ENCODE measurements at regions not wholly inside any gene's neighbourhood (a gene's known extent, or its start where the extent isn't known, plus 50 kb on each side); places are given as distances from the start of the nearest gene placed in this dataset.

DNA sequence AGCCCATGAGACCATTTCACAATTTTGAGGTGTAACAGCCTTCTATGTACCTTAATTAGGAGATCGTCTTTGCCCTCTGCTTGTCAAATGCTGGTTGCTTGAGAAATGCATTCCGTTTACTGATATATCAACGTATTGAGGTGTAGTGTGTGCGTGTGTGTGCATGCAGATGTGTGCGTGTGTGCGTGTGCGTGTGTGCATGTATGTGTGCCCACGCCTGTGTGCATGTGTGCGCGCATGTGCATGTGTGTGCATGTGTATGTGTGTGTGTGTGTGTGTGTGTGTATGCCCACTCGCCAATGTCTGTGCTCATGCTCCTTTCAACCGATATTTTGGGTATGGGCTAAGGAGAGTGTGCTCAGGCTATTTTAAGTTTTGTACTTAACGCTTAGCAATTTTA is 81.5 kb upstream of the ZFHX3 start:
- FAIRE-seq = no peak
- H3K36me3 ChIP-seq (ENCODE audit: control insufficient read depth, insufficient read depth, low read length) = no peaks in the 10 kb centered on the region
- no peaks in the 10 kb centered on the region for H3K27me3 ChIP-seq (ENCODE audit: control insufficient read depth, insufficient read depth, low read length)
- H3K4me3 ChIP-seq (ENCODE audit: low read depth, low read length) = no peak overlapping the region
- no peak for DNase-seq (ENCODE audit: low read depth)
- TF ChIP-seq, protein P1, sequence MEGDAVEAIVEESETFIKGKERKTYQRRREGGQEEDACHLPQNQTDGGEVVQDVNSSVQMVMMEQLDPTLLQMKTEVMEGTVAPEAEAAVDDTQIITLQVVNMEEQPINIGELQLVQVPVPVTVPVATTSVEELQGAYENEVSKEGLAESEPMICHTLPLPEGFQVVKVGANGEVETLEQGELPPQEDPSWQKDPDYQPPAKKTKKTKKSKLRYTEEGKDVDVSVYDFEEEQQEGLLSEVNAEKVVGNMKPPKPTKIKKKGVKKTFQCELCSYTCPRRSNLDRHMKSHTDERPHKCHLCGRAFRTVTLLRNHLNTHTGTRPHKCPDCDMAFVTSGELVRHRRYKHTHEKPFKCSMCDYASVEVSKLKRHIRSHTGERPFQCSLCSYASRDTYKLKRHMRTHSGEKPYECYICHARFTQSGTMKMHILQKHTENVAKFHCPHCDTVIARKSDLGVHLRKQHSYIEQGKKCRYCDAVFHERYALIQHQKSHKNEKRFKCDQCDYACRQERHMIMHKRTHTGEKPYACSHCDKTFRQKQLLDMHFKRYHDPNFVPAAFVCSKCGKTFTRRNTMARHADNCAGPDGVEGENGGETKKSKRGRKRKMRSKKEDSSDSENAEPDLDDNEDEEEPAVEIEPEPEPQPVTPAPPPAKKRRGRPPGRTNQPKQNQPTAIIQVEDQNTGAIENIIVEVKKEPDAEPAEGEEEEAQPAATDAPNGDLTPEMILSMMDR (IDR thresholded peaks at IDR 0.05; ENCODE audit: insufficient read depth, low read length, severe bottlenecking) = no peak

DNA sequence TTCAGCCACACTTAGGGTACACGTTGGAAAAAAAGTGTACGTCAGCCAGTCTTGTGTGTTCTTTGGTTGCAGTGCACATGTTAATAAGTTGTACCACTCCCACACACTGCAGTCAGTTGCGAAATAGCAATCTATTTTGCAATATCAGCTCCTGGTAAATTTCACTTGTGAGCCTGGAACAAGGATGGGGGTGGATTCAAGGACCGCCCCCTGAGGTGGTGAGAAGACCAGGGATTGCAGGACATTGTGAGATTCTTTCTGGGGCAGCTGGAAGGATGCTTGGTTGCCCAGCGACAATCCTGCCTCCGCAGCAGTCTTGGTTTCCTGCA is 78.6 kb upstream of the ZFHX3 start:
- TF ChIP-seq, protein P1 (IDR thresholded peaks at IDR 0.05; ENCODE audit: insufficient read depth, low read length, severe bottlenecking) = no peak
- no peaks in the 10 kb centered on the region for H3K27me3 ChIP-seq (ENCODE audit: control insufficient read depth, insufficient read depth, low read length)
- no peak overlapping the region for H3K4me3 ChIP-seq (ENCODE audit: low read depth, low read length)
- peak; percentile 72 for DNase-seq (ENCODE audit: low read depth)
- no peaks in the 10 kb centered on the region for H3K36me3 ChIP-seq (ENCODE audit: control insufficient read depth, insufficient read depth, low read length)
- no peak for FAIRE-seq

DNA sequence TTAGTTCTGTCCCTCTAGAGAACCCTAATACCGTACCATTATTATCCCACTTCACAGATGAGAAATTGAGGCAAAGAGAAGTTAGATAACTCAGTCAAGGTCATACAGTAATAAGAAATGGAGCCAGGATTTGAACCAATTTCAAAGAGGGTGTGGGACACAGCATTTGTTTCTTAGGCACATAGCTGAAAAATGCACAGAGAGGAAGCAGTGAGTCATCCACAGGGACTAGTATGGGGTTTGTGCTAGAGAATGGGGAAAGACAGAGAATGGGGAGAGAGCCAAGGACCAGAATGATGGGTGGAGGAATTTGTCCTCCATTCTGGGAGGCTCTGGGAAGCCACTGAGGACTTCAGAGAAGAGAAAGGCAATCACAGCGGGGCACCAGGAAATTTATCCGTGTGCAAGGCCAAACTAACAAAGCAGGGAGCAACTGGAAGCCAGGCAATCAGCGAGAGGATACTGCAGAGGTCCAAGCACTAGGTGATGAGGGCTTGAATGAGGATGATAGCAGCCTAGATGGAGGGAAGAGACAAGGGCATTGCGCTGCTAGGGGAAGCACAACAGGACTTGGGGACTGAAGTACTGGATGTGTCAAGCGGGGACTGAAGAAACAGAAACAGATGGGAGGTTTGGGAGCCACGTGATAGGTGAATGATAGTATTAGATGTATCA is 78.1 kb upstream of the ZFHX3 start:
- no peak for FAIRE-seq

DNA sequence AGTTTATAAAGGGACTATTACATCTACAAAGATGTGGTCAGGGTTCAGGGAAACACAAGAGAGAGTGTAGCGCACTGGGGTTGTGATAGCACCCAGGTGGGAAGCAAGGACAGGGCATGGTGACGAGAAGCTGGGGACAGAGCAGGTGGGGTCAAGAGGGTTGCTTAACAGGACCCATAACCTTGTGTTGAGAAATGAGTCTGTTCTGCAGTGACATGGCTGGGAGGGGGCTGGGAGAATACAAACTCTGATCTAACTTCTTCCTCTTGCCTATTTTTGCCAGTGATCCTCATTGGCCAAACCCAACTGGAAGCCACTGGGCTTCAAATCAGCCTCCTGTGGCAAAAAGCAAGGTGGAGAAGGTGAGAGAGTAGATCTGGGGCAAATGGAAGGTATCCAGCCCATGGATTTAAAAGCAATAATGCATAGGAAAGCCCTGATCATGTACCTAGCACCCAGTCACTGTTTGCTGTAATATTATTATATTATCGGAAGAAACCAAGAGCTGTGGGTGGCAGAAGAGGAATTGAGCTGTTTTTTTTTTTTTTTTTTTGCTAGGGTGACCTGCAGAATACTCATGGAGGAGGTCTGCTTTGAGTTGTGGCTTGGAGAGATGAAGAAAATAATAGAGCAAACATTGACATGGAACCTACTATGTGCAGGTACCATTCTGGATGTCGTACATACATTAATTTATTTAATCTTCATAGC is 76.9 kb upstream of the ZFHX3 start:
- TF ChIP-seq, protein P1 (IDR thresholded peaks at IDR 0.05; ENCODE audit: insufficient read depth, low read length, severe bottlenecking) = no peak
- FAIRE-seq (no peak), DNase-seq (ENCODE audit: low read depth) (no peak)
- H3K4me3 ChIP-seq (ENCODE audit: low read depth, low read length) = no peak overlapping the region
- no peaks in the 10 kb centered on the region for H3K27me3 ChIP-seq (ENCODE audit: control insufficient read depth, insufficient read depth, low read length)
- no peaks in the 10 kb centered on the region for H3K36me3 ChIP-seq (ENCODE audit: control insufficient read depth, insufficient read depth, low read length)

More for the DNA sequence above, 78.1 kb upstream of the ZFHX3 start:
- Histone ChIP-seq H3K27me3 (ENCODE audit: control insufficient read depth, insufficient read depth, low read length) (no peaks in the 10 kb centered on the region), H3K4me3 (ENCODE audit: low read depth, low read length) (no peak overlapping the region), H3K36me3 (ENCODE audit: control insufficient read depth, insufficient read depth, low read length) (no peaks in the 10 kb centered on the region)
- TF ChIP-seq, protein P1 (IDR thresholded peaks at IDR 0.05; ENCODE audit: insufficient read depth, low read length, severe bottlenecking) = no peak
- DNase-seq (ENCODE audit: low read depth) = peak; percentile 51

DNA sequence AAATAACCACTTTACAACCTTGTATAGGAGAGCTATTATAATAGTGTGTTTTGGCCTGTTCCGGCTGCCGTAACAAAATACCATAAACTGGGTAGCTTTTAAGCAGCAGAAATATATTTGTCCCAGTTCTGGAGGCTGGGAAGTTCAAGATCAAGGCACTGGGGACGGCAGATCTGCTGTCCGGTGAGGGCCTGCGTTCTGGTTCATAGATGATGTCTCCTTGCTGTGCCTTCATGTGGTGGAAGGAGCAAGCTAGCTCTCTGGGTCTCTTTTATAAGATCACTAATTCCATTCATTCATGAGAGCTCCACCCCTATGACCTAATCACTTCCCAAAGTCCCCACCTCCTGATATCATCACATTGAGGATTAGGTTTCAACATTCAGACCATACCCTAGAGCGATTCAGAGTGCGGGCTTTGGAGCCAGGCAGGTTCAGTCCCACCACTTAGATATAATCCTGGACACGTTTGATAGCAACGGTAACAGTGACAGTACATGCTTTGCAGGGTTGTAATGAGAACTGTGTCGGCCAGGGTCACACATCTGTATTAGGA is 76.2 kb upstream of the ZFHX3 start:
- H3K27me3 ChIP-seq (ENCODE audit: control insufficient read depth, insufficient read depth, low read length) = no peaks in the 10 kb centered on the region
- DNase-seq (ENCODE audit: low read depth) = peak; percentile 52
- no peak overlapping the region for H3K4me3 ChIP-seq (ENCODE audit: low read depth, low read length)
- TF ChIP-seq, protein P1 (IDR thresholded peaks at IDR 0.05; ENCODE audit: insufficient read depth, low read length, severe bottlenecking) = no peak
- no peak for FAIRE-seq
- no peaks in the 10 kb centered on the region for H3K36me3 ChIP-seq (ENCODE audit: control insufficient read depth, insufficient read depth, low read length)
